IMR-90 (cell line): ENCODE measurements at regions not wholly inside any gene's neighbourhood (a gene's known extent, or its start where the extent isn't known, plus 50 kb on each side); places are given as distances from the start of the nearest gene placed in this dataset.

ENCODE experiments used
- CEBPB ChIP-seq: IDR thresholded peaks from 2 replicates; pipeline ENCODE4 v1.6.1; 2012; ENCODE audit warnings: low read depth, low read length, improper control_type of control experiment
- CTCF ChIP-seq: conservative IDR thresholded peaks from 2 replicates; pipeline ENCODE4 v1.5.1; 2012; ENCODE audit warnings: mild to moderate bottlenecking, low read depth, low read length, improper control_type of control experiment
- ELK1 ChIP-seq: fragments of 150-350 bp; IDR thresholded peaks from 2 replicates; pipeline ENCODE4 v1.6.1; 2016; ENCODE audit warnings: low read depth, mild to moderate bottlenecking, low read length, moderate library complexity, borderline replicate concordance
- MXI1 ChIP-seq: IDR thresholded peaks from 2 replicates; pipeline ENCODE4 v1.6.1; 2012; ENCODE audit warnings: low read depth, mild to moderate bottlenecking, low read length, moderate library complexity, borderline replicate concordance
- NFE2L2 ChIP-seq: fragments of 150-350 bp; IDR thresholded peaks from 2 replicates; pipeline ENCODE4 v1.6.1; 2016; ENCODE audit warnings: low read depth, mild to moderate bottlenecking, low read length
- POLR2A ChIP-seq: IDR thresholded peaks from 2 replicates; pipeline ENCODE4 v1.6.1; 2012; ENCODE audit warnings: mild to moderate bottlenecking, low read depth, low read length
- RAD21 ChIP-seq: IDR thresholded peaks from 2 replicates; pipeline ENCODE4 v1.6.1; 2012; ENCODE audit warnings: low read length, improper control_type of control experiment
- RCOR1 ChIP-seq: IDR thresholded peaks from 2 replicates; pipeline ENCODE4 v1.6.1; 2012; ENCODE audit warnings: mild to moderate bottlenecking, low read length, improper control_type of control experiment; ENCODE audit not compliant: insufficient replicate concordance
- RFX5 ChIP-seq: IDR thresholded peaks from 2 replicates; pipeline ENCODE4 v1.8.0; 2012; ENCODE audit warnings: low read depth, mild to moderate bottlenecking, low read length, moderate library complexity
- USF2 ChIP-seq: fragments of 150-350 bp; IDR thresholded peaks from 2 replicates; pipeline ENCODE4 v1.6.1; 2017; ENCODE audit warnings: mild to moderate bottlenecking, antibody characterized with exemption, low read length, low read depth

GRCh38 chr12:88969127-88969526 is 383.2 kb downstream of the DUSP6 start:
- no peak for TF ChIP-seq CTCF
- no peak for TF ChIP-seq RAD21
- TF ChIP-seq POLR2A = no peak
- no peak for TF ChIP-seq CEBPB
- TF ChIP-seq RFX5 = no peak
- TF ChIP-seq MXI1 = no peak
- no peak for TF ChIP-seq RCOR1
- TF ChIP-seq ELK1 = no peak
- TF ChIP-seq USF2 = no peak
- TF ChIP-seq NFE2L2 = no peak
